GM21526 (cell line): ENCODE measurements at regions not wholly inside any gene's neighbourhood (a gene's known extent, or its start where the extent isn't known, plus 50 kb on each side); places are given as distances from the start of the nearest gene placed in this dataset.

ENCODE experiments used
- ATAC-seq: cut with Tn5 transposase; IDR thresholded peaks from one replicate; pipeline ENCODE4 v1.9.1; 2021; ENCODE audit warnings: moderate library complexity; ENCODE audit not compliant: unreplicated experiment, low FRiP score

GRCh38 chr2:146193619-146194018, 1651.2 kb upstream of the ACVR2A start:
- ATAC-seq = no peak

- no peak for ATAC-seq
Observed at GRCh38 chr2:146189541-146189940, 1655.3 kb upstream of the ACVR2A start.

GRCh38 chr2:146173934-146174333, 1654.0 kb upstream of the ZEB2 start:
- ATAC-seq = no peak

- ATAC-seq = no peak
Observed at GRCh38 chr2:146161256-146161882, 1641.5 kb upstream of the ZEB2 start.

GRCh38 chr2:146158072-146158674, 1638.3 kb upstream of the ZEB2 start:
- ATAC-seq = no peak

- ATAC-seq = no peak
Observed at GRCh38 chr2:146147448-146148012, 1627.6 kb upstream of the ZEB2 start.

GRCh38 chr2:146143971-146144370, 1624.1 kb upstream of the ZEB2 start:
- no peak for ATAC-seq

GRCh38 chr2:146138820-146139219, 1618.9 kb upstream of the ZEB2 start:
- no peak for ATAC-seq

GRCh38 chr2:146135245-146135644, 1615.3 kb upstream of the ZEB2 start:
- ATAC-seq = no peak

- no peak for ATAC-seq
Observed at GRCh38 chr2:146131785-146132184, 1611.9 kb upstream of the ZEB2 start.

GRCh38 chr2:146131048-146131447, 1611.1 kb upstream of the ZEB2 start:
- no peak for ATAC-seq

GRCh38 chr2:146130290-146130689, 1610.4 kb upstream of the ZEB2 start:
- no peak for ATAC-seq

GRCh38 chr2:146129231-146129630, 1609.3 kb upstream of the ZEB2 start:
- no peak for ATAC-seq

GRCh38 chr2:146128216-146128615, 1608.3 kb upstream of the ZEB2 start:
- ATAC-seq = no peak

GRCh38 chr2:146125551-146125950, 1605.6 kb upstream of the ZEB2 start:
- ATAC-seq = no peak

GRCh38 chr2:146124741-146125140, 1604.8 kb upstream of the ZEB2 start:
- ATAC-seq = no peak

- no peak for ATAC-seq
Observed at GRCh38 chr2:146123714-146124113, 1603.8 kb upstream of the ZEB2 start.

GRCh38 chr2:146123256-146123655, 1603.3 kb upstream of the ZEB2 start:
- no peak for ATAC-seq

- no peak for ATAC-seq
Observed at GRCh38 chr2:146119586-146119985, 1599.7 kb upstream of the ZEB2 start.

- no peak for ATAC-seq
Observed at GRCh38 chr2:146108993-146109392, 1589.1 kb upstream of the ZEB2 start.

GRCh38 chr2:146094185-146094584, 1574.3 kb upstream of the ZEB2 start:
- ATAC-seq = no peak

- no peak for ATAC-seq
Observed at GRCh38 chr2:146081459-146081858, 1561.5 kb upstream of the ZEB2 start.
